T-helper 9 cell (primary cell): ENCODE measurements at regions not wholly inside any gene's neighbourhood (a gene's known extent, or its start where the extent isn't known, plus 50 kb on each side); places are given as distances from the start of the nearest gene placed in this dataset.
"Not testable (repeated sequence)": the region's sequence is repeated elsewhere in the genome, so short reads cannot be mapped to it uniquely, and the experiment has no call there.

Source experiments
- DNase-seq: peaks from one replicate; pipeline ENCODE4 v3.0.0-alpha.2; 2020

- no peak for DNase-seq
Observed at GRCh38 chr2:212858496-212858895, 292.9 kb downstream of the IKZF2 start.

- DNase-seq: no peak
Observed at GRCh38 chr2:212854771-212855170, 296.6 kb downstream of the IKZF2 start.

- DNase-seq: no peak
Observed at GRCh38 chr2:212854116-212854515, 297.3 kb downstream of the IKZF2 start.

- DNase-seq: no peak
Observed at GRCh38 chr2:212845941-212846340, 305.5 kb downstream of the IKZF2 start.

GRCh38 chr2:212843409-212844199 lies 305.0 kb upstream of the ERBB4 start:
- DNase-seq: no peak

GRCh38 chr2:212842544-212843185 lies 304.1 kb upstream of the ERBB4 start:
- DNase-seq: no peak

GRCh38 chr2:212841460-212841859 lies 302.9 kb upstream of the ERBB4 start:
- no peak for DNase-seq

GRCh38 chr2:212832211-212833195 lies 293.9 kb upstream of the ERBB4 start:
- DNase-seq: no peak

GRCh38 chr2:212831671-212832199 lies 293.1 kb upstream of the ERBB4 start:
- no peak for DNase-seq

GRCh38 chr2:212816267-212816666 lies 277.7 kb upstream of the ERBB4 start:
- no peak for DNase-seq

GRCh38 chr2:212815453-212815852 lies 276.9 kb upstream of the ERBB4 start:
- no peak for DNase-seq

- no peak for DNase-seq
Observed at GRCh38 chr2:212814941-212815340, 276.3 kb upstream of the ERBB4 start.

GRCh38 chr2:212811921-212812320 lies 273.3 kb upstream of the ERBB4 start:
- no peak for DNase-seq

GRCh38 chr2:212811036-212811805 lies 272.6 kb upstream of the ERBB4 start:
- no peak for DNase-seq

- no peak for DNase-seq
Observed at GRCh38 chr2:212797484-212798205, 259.0 kb upstream of the ERBB4 start.

GRCh38 chr2:212794471-212794870 lies 255.9 kb upstream of the ERBB4 start:
- DNase-seq: no peak

GRCh38 chr2:212791569-212791968 lies 253.0 kb upstream of the ERBB4 start:
- DNase-seq: no peak

- DNase-seq: not testable (repeated sequence)
Observed at GRCh38 chr2:212786088-212786487, 247.5 kb upstream of the ERBB4 start.

GRCh38 chr2:212777020-212777491 lies 238.5 kb upstream of the ERBB4 start:
- no peak for DNase-seq

- no peak for DNase-seq
Observed at GRCh38 chr2:212773808-212774339, 235.3 kb upstream of the ERBB4 start.

GRCh38 chr2:212770240-212770639 lies 231.6 kb upstream of the ERBB4 start:
- no peak for DNase-seq
